Medulla oblongata (tissue), 1 donor: ENCODE measurements at regions not wholly inside any gene's neighbourhood (a gene's known extent, or its start where the extent isn't known, plus 50 kb on each side); places are given as distances from the start of the nearest gene placed in this dataset.
"Not testable (repeated sequence)": the region's sequence is repeated elsewhere in the genome, so short reads cannot be mapped to it uniquely, and the experiment has no call there.

Experiments
- DNase-seq: peaks from one replicate; pipeline ENCODE4 v3.0.0-alpha.2; 2015; ENCODE audit errors: extremely low spot score

- DNase-seq = no peak
These were observed 128.0 kb upstream of the ANO1 start for GRCh38 chr11:69950120-69950519.

GRCh38 chr11:69950621-69951020, 127.5 kb upstream of the ANO1 start:
- DNase-seq = no peak

GRCh38 chr11:69951821-69952220, 126.3 kb upstream of the ANO1 start:
- DNase-seq = no peak

GRCh38 chr11:69952229-69952975, 125.7 kb upstream of the ANO1 start:
- not testable (repeated sequence) for DNase-seq

GRCh38 chr11:69953356-69953755, 124.8 kb upstream of the ANO1 start:
- DNase-seq = no peak

GRCh38 chr11:69954756-69955155, 123.4 kb upstream of the ANO1 start:
- no peak for DNase-seq

GRCh38 chr11:69956669-69957190, 121.4 kb upstream of the ANO1 start:
- DNase-seq = no peak

GRCh38 chr11:69957849-69958248, 120.3 kb upstream of the ANO1 start:
- no peak for DNase-seq

- no peak for DNase-seq
These were observed 119.8 kb upstream of the ANO1 start for GRCh38 chr11:69958308-69958707.

GRCh38 chr11:69959461-69959860, 118.7 kb upstream of the ANO1 start:
- no peak for DNase-seq

GRCh38 chr11:69961738-69962137, 116.4 kb upstream of the ANO1 start:
- no peak for DNase-seq

GRCh38 chr11:69962152-69962551, 116.0 kb upstream of the ANO1 start:
- DNase-seq = no peak

- DNase-seq = no peak
These were observed 114.4 kb upstream of the ANO1 start for GRCh38 chr11:69963533-69964246.

- no peak for DNase-seq
These were observed 113.9 kb upstream of the ANO1 start for GRCh38 chr11:69964247-69964643.

GRCh38 chr11:69965821-69966582, 112.1 kb upstream of the ANO1 start:
- DNase-seq = no peak

GRCh38 chr11:69966583-69966835, 111.6 kb upstream of the ANO1 start:
- no peak for DNase-seq

GRCh38 chr11:69966910-69967483, 111.1 kb upstream of the ANO1 start:
- no peak for DNase-seq

- DNase-seq = no peak
These were observed 110.6 kb upstream of the ANO1 start for GRCh38 chr11:69967484-69967883.

GRCh38 chr11:69968396-69969347, 109.4 kb upstream of the ANO1 start:
- DNase-seq = no peak

GRCh38 chr11:69969890-69970784, 108.0 kb upstream of the ANO1 start:
- DNase-seq = no peak
